ENCODE measurements at regions not wholly inside any gene's neighbourhood (a gene's known extent, or its start where the extent isn't known, plus 50 kb on each side); places are given as distances from the start of the nearest gene placed in this dataset.

DNA sequence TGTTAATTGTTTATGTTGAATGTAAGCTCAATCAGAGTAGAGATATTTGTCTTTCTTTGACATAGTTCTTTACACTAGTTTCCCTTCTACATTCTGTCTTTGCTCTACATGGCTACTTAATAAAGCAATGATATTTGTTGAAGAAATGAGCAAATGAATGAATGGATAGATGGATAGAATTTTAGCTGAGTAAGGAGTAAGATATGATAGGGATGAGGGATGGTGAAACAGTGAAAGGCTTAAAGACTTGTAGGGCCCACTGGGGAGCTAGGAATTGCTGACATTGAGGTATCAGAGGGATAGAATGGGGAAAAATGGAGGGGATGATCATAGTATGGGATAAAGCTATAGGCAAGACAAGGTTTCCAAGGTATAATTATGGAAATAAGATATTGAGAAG lies 361.6 kb upstream of the SPHKAP start:
- TF ChIP-seq, protein P1, sequence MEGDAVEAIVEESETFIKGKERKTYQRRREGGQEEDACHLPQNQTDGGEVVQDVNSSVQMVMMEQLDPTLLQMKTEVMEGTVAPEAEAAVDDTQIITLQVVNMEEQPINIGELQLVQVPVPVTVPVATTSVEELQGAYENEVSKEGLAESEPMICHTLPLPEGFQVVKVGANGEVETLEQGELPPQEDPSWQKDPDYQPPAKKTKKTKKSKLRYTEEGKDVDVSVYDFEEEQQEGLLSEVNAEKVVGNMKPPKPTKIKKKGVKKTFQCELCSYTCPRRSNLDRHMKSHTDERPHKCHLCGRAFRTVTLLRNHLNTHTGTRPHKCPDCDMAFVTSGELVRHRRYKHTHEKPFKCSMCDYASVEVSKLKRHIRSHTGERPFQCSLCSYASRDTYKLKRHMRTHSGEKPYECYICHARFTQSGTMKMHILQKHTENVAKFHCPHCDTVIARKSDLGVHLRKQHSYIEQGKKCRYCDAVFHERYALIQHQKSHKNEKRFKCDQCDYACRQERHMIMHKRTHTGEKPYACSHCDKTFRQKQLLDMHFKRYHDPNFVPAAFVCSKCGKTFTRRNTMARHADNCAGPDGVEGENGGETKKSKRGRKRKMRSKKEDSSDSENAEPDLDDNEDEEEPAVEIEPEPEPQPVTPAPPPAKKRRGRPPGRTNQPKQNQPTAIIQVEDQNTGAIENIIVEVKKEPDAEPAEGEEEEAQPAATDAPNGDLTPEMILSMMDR (IDR thresholded peaks at IDR 0.05): no peak
- TF ChIP-seq POLR2A (IDR thresholded peaks at IDR 0.05): no peak

All from thyroid gland (tissue), 4 donors.